HPDE6-E6E7 (cell line): ENCODE measurements at regions not wholly inside any gene's neighbourhood (a gene's known extent, or its start where the extent isn't known, plus 50 kb on each side); places are given as distances from the start of the nearest gene placed in this dataset.
"Not testable (repeated sequence)": the region's sequence is repeated elsewhere in the genome, so short reads cannot be mapped to it uniquely, and the experiment has no call there.

Experiments
- DNase-seq: peaks from one replicate; pipeline ENCODE4 v3.0.0; 2011; ENCODE audit warnings: missing footprints; ENCODE audit errors: extremely low spot score

- DNase-seq, result no peak
Measured at GRCh38 chr3:153028381-153028780, 133.6 kb upstream of the RAP2B start.

GRCh38 chr3:153029350-153029749, 132.7 kb upstream of the RAP2B start:
- DNase-seq, result no peak

- DNase-seq, result no peak
Measured at GRCh38 chr3:153032891-153033290, 129.1 kb upstream of the RAP2B start.

GRCh38 chr3:153036846-153037245, 125.2 kb upstream of the RAP2B start:
- no peak for DNase-seq

GRCh38 chr3:153038367-153038766, 123.7 kb upstream of the RAP2B start:
- DNase-seq, result no peak

- no peak for DNase-seq
Measured at GRCh38 chr3:153038779-153039178, 123.2 kb upstream of the RAP2B start.

- DNase-seq, result no peak
Measured at GRCh38 chr3:153041181-153041580, 120.8 kb upstream of the RAP2B start.

- no peak for DNase-seq
Measured at GRCh38 chr3:153042088-153042487, 119.9 kb upstream of the RAP2B start.

- DNase-seq, result peak; percentile 39
Measured at GRCh38 chr3:153043729-153044328, 118.2 kb upstream of the RAP2B start.

GRCh38 chr3:153045150-153045549, 116.9 kb upstream of the RAP2B start:
- DNase-seq, result no peak

GRCh38 chr3:153050978-153051377, 111.0 kb upstream of the RAP2B start:
- DNase-seq, result no peak

- DNase-seq, result peak; percentile 76
Measured at GRCh38 chr3:153051427-153052095, 110.5 kb upstream of the RAP2B start.

- peak; percentile 86 for DNase-seq
Measured at GRCh38 chr3:153052096-153052460, 109.9 kb upstream of the RAP2B start.

GRCh38 chr3:153055217-153055616, 106.8 kb upstream of the RAP2B start:
- no peak for DNase-seq

GRCh38 chr3:153055779-153056178, 106.2 kb upstream of the RAP2B start:
- no peak for DNase-seq

GRCh38 chr3:153058031-153058688, 103.9 kb upstream of the RAP2B start:
- not testable (repeated sequence) for DNase-seq

GRCh38 chr3:153060346-153060745, 101.7 kb upstream of the RAP2B start:
- no peak for DNase-seq

- no peak for DNase-seq
Measured at GRCh38 chr3:153061938-153062528, 100.0 kb upstream of the RAP2B start.

GRCh38 chr3:153063337-153063736, 98.7 kb upstream of the RAP2B start:
- DNase-seq, result no peak

- DNase-seq, result no peak
Measured at GRCh38 chr3:153066983-153067382, 95.0 kb upstream of the RAP2B start.

GRCh38 chr3:153069598-153070510, 92.2 kb upstream of the RAP2B start:
- DNase-seq, result no peak

- no peak for DNase-seq
Measured at GRCh38 chr3:153070511-153070868, 91.5 kb upstream of the RAP2B start.
